KBM-7 (cell line): ENCODE measurements at regions not wholly inside any gene's neighbourhood (a gene's known extent, or its start where the extent isn't known, plus 50 kb on each side); places are given as distances from the start of the nearest gene placed in this dataset.

Experiments used
- DNase-seq: peaks from one replicate; pipeline ENCODE4 v3.0.0-alpha.2; 2015
- in situ Hi-C: fragments of 300-500 bp; cut with MboI; formaldehyde crosslinking; loops from 2 replicates; pipeline ENCODE4 v1.14.3; 2020; ENCODE audit warnings: low sequenced_read_pairs, low pct_unique_long_range_greater_than_20kb, mixed read lengths

DNA sequence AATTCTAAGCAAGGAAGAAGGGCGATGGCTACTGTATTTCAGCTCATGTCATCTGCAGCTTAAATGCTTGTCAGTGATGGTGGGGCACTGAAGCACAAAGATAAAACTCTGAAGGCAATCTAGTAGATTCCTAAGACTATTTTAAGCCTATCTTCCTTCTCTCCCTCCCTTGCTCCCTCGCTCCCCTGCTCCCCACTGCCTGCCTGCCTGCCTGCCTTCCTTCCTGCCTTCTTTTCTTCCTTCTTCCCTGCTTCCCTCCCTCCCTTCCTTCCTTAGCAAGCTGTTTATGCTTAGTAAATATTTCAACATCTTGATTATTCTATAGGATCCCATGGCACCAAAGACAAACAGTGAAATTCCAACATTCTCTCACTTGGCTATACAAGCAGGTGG lies 99.6 kb downstream of the OXSM start:
- DNase-seq: no peak
- in situ Hi-C loops: no loop called here

DNA sequence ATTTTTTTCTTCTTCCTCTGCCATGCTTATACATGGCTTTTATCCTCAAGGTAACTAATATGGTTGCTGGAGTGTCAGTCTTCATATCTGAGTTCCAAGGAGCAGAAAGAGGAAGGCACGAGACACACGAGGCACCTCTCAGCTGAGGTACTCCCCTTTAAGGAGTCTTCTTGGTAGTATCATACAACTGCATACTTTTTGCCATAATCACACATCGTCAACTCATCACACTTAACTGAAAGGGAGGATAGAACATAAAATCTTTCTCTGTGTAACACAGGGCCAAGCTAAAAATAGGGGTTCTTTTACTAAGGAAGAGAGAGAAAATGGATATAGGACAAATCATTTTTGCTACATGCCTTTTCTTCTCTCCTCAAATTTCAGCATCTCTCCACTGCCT lies 104.2 kb downstream of the OXSM start:
- DNase-seq: no peak
- in situ Hi-C loops: no loop called here

- no peak for DNase-seq
- in situ Hi-C loops: no loop called here
Observed at GRCh38 chr3:25895031-25895430, 105.1 kb downstream of the OXSM start.

DNA sequence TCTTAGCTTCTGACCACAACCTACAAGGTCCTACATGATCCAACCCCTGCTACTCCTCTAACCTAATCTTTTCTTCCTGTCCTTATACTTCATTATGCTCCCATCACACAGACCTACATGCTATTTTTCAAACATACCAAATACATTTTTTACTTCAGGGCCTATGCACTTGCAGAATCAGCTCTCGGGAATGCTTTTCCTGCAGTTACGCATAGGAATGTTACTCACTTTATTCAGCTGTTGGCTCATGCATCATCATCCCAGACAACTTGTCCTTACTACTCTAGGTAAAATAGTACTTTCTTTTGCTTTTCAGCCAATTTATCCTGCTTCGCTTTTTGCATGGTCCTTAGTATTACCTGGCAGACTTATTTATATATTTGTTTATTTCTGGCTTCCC lies 105.6 kb downstream of the OXSM start:
- no peak for DNase-seq
- in situ Hi-C loops: no loop called here

DNA sequence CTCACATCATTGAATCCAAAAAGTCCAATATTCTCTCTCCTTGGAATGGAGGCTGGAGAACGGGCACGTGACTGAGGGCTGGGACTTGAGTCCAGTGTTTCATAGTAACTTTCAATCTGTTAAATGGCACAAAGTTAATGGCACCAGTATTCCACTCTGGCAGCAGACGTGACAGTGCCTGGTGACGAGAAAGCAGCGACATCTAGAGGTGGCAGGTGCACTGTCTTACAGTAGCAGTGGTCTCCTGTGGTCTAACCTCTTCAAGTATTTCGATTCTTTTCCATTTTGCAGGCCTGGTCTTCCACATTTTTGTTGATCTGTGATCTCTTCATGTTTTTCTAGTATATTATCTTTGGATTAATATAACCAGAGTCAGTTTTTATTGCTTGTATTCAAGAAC lies 107.1 kb downstream of the OXSM start:
- DNase-seq: peak; percentile 40
- in situ Hi-C loops: no loop called here

DNA sequence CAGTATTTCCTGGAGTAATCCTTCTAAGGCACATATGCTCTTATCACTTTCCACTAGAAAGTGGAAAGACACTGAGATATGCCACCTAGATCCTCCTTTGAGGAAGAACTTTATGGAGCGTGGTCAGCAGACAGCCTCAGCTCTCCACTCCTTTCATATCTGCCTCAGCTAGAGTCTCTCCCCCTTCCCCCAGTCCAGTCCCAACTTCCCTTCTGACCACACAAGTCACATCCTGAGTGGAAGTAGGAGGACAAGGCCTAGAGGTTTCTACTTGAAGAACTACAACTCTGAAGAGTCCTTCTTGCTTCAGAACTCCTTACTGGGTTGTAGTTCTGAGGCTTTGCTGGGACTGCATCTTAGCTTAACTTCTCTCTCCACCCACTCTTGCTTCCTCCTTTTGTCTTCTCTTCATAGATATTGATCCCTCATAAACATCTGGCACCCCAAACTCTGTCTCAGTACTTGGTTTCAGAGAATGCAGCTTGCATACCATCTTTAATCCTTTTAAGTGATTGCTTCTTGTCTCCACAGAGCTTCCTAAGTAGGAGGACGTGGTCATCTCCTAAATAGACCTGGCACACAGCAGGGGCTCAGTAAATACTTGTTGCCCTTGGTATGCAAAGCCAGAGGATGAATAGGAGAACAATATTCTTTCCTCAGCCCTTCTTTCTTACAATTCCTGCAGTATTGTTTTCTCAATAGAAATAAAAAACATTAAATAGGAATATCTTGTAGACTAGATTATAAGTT lies 109.6 kb downstream of the OXSM start:
- DNase-seq: no peak
- in situ Hi-C loops: no loop called here

DNA sequence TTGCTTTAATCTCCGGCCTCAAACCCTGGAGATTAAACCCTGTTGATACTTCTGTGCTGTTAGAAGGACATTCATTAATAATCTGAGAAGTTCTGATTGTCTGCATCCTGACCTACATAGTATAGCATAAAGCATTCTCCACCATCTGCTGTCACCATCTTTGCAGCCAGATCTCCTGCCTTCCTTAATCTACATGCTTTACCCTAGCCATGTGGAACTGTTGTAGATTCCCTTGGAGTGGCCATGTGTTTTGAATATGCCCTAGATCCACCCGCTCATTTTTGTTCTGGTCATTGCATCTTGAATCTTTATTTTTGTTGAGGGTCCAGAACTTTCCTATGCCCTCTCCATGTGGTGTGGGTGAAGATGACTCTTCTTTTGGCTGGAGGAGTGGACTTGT lies 110.3 kb downstream of the OXSM start:
- in situ Hi-C loops: no loop called here
- no peak for DNase-seq

DNA sequence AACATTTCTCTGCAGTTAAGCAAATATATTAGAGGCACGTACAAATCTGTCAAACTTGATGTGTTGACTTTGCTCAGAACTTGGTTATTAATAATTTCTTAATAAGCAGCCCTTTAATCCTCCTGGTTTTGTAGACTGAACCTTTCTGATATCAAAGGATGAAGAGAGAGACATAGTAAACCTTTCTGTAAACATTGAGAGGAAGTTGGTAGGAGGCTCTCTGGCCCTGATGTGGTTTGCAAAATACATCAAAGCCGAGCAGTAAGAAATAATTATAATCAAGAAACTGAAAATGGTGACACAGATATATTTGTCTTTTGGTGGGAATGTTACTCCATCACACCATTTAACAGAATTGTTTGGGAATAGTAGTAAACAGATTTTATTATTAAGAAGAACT lies 111.9 kb downstream of the OXSM start:
- in situ Hi-C loops: no loop called here
- DNase-seq: no peak

DNA sequence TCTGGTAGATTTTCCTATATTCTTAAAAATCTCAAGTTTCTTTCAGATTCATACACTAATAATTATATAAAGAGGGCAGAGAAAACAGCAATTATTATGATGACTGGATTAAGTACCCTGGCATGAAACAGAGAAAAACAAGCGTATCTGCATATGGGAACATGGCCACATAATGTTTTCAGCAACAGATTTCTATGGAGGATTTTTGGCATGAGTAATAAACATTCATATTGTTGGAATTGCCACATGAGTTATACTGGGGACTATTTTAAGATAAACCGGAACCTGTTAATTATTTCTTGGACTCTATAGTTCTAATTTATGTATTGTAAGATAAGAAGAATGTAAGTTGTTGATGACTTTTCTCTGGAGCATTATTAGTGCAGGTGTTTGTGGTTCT lies 112.7 kb downstream of the OXSM start:
- in situ Hi-C loops: no loop called here
- no peak for DNase-seq

GRCh38 chr3:25903371-25904129 lies 113.7 kb downstream of the OXSM start:
- in situ Hi-C loops: no loop called here
- peak; percentile 43 for DNase-seq

DNA sequence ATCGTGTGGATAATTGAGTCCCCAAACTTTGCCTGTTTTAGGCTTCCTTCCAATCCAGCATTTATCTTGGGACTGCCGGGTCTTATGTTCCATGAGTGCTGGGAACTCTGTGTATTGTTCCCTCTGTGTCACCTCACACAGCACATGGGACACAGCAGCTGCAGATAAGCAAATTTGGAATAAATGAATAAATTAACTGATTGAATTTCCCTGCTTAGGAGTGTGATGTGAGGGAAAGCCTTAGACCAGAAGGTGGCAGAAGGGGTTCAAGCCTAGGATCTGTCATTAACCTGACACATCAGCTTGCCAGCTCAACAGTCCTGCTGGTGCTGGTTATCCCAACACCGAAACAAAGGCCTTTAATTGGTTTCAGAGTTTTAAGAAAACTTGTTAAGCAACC lies 114.3 kb downstream of the OXSM start:
- DNase-seq: no peak

DNA sequence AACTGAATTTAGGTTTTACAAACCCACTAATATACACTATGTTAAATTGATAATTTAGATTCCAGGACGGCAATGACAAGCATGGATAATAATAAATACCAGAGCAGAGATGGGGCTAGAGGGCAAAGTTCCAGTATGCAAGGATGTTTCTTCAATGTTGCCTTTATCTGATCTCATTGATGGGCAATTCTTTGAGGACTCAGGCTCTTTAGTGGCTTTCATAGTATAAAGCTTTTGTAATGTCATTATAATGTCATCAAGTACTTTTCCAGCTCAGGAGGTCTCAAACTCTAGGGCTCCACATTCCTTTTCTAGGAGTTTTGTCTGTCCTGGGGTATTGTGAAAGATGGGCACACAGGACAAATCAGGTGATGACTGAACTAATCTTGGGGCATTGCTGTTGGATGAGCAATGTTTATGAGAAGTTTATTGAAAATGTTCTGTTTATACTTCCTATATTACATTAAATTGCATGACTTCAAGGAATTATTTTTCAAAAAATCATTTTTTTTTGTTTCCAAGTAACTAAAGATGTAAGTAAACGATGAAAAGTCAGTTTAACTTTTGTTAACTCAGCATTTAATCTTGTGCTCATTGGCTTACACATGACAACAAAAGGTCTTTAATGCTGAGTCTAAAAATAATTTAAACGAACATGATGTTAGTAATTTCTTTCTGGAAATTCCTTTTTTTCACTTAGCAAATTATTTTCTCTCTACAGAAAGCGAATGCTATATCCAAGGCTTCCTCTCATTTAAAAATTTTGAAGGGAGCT lies 116.4 kb downstream of the OXSM start:
- in situ Hi-C loops: no loop called here
- no peak for DNase-seq

More for the DNA sequence above, 114.3 kb downstream of the OXSM start:
- in situ Hi-C loops: no loop called here

DNA sequence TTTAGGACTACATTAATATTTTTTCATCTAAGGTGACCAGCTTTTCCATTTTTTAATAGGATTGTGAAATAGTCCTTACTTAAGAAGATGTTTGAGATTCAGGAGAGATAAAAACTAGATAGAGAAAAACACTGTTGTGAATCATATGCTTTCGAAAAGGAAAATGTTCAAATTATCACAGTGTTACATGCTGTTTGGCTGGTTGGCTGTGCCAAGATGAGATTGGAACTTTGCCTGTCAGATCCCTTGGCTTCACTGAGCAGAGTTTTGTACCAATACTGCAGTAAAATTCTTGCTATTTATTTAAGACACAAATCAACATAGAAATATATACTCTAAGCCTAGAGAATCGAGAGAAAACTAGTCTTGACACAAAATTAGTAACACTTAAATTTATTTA lies 117.2 kb downstream of the OXSM start:
- DNase-seq: no peak
- in situ Hi-C loops: no loop called here

GRCh38 chr3:25910105-25910504 lies 120.2 kb downstream of the OXSM start:
- DNase-seq: no peak
- in situ Hi-C loops: no loop called here

DNA sequence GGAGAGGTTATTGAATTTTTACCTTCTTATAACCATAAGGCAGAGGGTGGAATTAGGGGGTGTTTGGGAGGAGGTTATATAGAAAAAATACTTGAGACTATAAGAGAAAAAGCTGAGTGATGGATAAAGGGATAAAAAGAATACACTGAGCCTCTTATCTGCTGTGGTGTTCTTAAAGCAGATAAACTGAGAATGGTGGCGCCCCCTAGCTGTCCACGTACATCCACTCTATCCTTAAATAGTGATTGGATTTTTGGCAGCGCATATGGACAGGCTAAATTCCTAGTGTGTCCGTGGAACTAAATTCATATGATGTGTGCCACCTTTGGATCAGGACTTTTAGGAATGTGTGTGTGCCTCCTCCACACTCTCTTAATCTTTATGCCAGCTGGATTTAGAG lies 121.1 kb downstream of the OXSM start:
- in situ Hi-C loops: no loop called here
- peak; percentile 34 for DNase-seq

GRCh38 chr3:25911525-25912295 lies 121.8 kb downstream of the OXSM start:
- in situ Hi-C loops: no loop called here
- peak; percentile 32 for DNase-seq

DNA sequence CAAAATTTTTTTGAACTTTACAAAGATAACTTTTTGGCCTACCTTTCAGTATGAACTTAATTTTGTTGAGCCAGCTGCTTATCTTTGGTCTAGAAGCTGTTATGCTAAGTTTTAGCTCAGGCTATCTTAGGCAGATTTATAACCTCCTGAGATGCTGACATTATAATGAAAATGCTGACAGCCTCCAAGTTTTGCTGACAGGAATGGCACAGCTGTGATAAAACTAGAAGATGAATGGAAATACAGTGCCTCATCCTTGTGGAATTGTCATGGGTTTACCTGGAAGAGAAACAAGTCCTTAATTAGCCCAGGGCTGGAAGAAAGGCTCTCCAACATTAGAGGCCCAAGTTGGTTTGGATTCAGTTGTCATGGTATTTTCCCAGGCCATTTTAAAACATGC lies 123.3 kb downstream of the OXSM start:
- no peak for DNase-seq
- in situ Hi-C loops: no loop called here

- in situ Hi-C loops: no loop called here
- DNase-seq: no peak
Observed at GRCh38 chr3:25915673-25916072, 125.8 kb downstream of the OXSM start.

DNA sequence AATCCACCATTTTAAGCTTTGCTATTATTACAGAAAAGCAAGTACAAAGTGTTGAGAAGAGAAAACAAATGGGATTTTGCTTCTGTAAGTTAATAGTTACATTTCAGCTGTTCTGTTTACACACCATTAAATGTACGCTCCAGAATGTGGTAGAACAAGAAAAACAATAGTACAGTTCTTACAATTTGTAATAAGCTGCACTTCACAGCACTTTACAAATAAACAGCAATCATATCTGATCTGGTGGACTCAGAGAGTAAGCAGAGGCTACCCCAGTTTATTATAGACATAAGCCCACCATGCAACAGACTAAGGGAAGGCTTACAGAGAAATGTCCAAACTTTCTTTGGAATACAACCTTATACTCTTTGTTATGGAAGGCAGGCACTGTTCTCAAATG lies 126.4 kb downstream of the OXSM start:
- in situ Hi-C loops: no loop called here
- DNase-seq: no peak
